GM23338 (cell line): ENCODE measurements at regions not wholly inside any gene's neighbourhood (a gene's known extent, or its start where the extent isn't known, plus 50 kb on each side); places are given as distances from the start of the nearest gene placed in this dataset.

Experiments
- ATAC-seq: fragments of 200-7000 bp; cut with Tn5 transposase; 3 replicates; pipeline ENCODE4 v1.9.1; 2020
- DNase-seq: peaks from one replicate; pipeline ENCODE4 v3.0.0-alpha.2; 2015; ENCODE audit warnings: low spot score
- H2AFZ ChIP-seq: fragments of 200-600 bp; sonication (generic); 2 replicates; pipeline ENCODE4 v1.8.0; 2016; ENCODE audit warnings: antibody characterized with exemption, mild to moderate bottlenecking, moderate library complexity
- H3F3A ChIP-seq: fragments of 200-600 bp; sonication (generic); replicated peaks from 2 replicates; pipeline ENCODE4 v1.8.0; 2017; ENCODE audit warnings: antibody characterized with exemption, mixed run types, low read depth
- H3K27ac ChIP-seq: fragments of 200-600 bp; sonication (generic); 2 replicates; pipeline ENCODE4 v1.6.1; 2016; ENCODE audit warnings: low read depth
- H3K27me3 ChIP-seq: fragments of 200-600 bp; sonication (generic); 2 replicates; pipeline ENCODE4 v1.8.0; 2016; ENCODE audit warnings: mild to moderate bottlenecking, mixed run types, moderate library complexity; ENCODE audit not compliant: insufficient read depth
- H3K36me3 ChIP-seq: fragments of 200-600 bp; sonication (generic); 2 replicates; pipeline ENCODE4 v1.8.0; 2016; ENCODE audit warnings: mild to moderate bottlenecking; ENCODE audit not compliant: insufficient read depth
- H3K4me1 ChIP-seq: fragments of 200-600 bp; sonication (generic); 2 replicates; pipeline ENCODE4 v1.8.0; 2016; ENCODE audit warnings: mild to moderate bottlenecking, moderate library complexity; ENCODE audit not compliant: insufficient read depth
- H3K4me2 ChIP-seq: fragments of 200-600 bp; sonication (generic); 2 replicates; pipeline ENCODE4 v1.7.1; 2017; ENCODE audit warnings: mixed run types
- H3K4me3 ChIP-seq: fragments of 200-600 bp; sonication (generic); 2 replicates; pipeline ENCODE4 v1.6.1; 2016; ENCODE audit warnings: mixed run types
- H3K79me2 ChIP-seq: fragments of 200-600 bp; sonication (generic); replicated peaks from 2 replicates; pipeline ENCODE4 v1.8.0; 2017; ENCODE audit warnings: mild to moderate bottlenecking; ENCODE audit not compliant: insufficient read depth
- H3K9me2 ChIP-seq: fragments of 200-600 bp; sonication (generic); 2 replicates; pipeline ENCODE4 v1.8.0; 2017; ENCODE audit not compliant: insufficient read depth
- H4K20me1 ChIP-seq: fragments of 200-600 bp; sonication (generic); replicated peaks from 2 replicates; pipeline ENCODE4 v1.8.0; 2017; ENCODE audit warnings: mild to moderate bottlenecking; ENCODE audit not compliant: insufficient read depth
- H3K27ac Mint-ChIP-seq: 2 replicates; pipeline ENCODE4 v1.8.0; 2020; ENCODE audit warnings: inconsistent platforms, mild to moderate bottlenecking, moderate library complexity, mixed read lengths
- H3K27me3 Mint-ChIP-seq: 3 replicates; pipeline ENCODE4 v1.8.0; 2022; ENCODE audit warnings: low read depth, mild to moderate bottlenecking, moderate library complexity, mixed read lengths, inconsistent platforms; ENCODE audit not compliant: insufficient read depth, poor library complexity
- H3K36me3 Mint-ChIP-seq: 3 replicates; pipeline ENCODE4 v1.8.0; 2021; ENCODE audit warnings: low read depth, mild to moderate bottlenecking, inconsistent platforms, moderate library complexity, mixed read lengths
- H3K4me1 Mint-ChIP-seq: 3 replicates; pipeline ENCODE4 v1.8.0; 2020; ENCODE audit warnings: mild to moderate bottlenecking, inconsistent platforms, mixed read lengths
- H3K4me3 Mint-ChIP-seq: 3 replicates; pipeline ENCODE4 v1.8.0; 2021; ENCODE audit warnings: moderate library complexity, mild to moderate bottlenecking, inconsistent platforms, mixed read lengths
- H3K9me3 Mint-ChIP-seq: 3 replicates; pipeline ENCODE4 v1.8.0; 2020; ENCODE audit warnings: moderate library complexity, mild to moderate bottlenecking, inconsistent platforms, mixed read lengths
- CREB1 ChIP-seq: fragments of 250-450 bp; sonication (Bioruptor Pico); IDR thresholded peaks from 2 replicates; pipeline ENCODE4 v1.5.0; 2020; ENCODE audit warnings: low read depth, mild to moderate bottlenecking, moderate library complexity
- EZH2 ChIP-seq: fragments of 200-600 bp; sonication (generic); IDR thresholded peaks from one replicate; pipeline ENCODE4 v1.8.0; 2017; ENCODE audit warnings: antibody characterized with exemption, mild to moderate bottlenecking, low read depth; ENCODE audit not compliant: unreplicated experiment
- EZH2phosphoT487 ChIP-seq: fragments of 200-600 bp; sonication (generic); IDR thresholded peaks from one replicate; pipeline ENCODE4 v1.8.1; 2018; ENCODE audit warnings: antibody characterized with exemption; ENCODE audit not compliant: unreplicated experiment
- JUNB ChIP-seq: IDR thresholded peaks from one replicate; pipeline ENCODE4 v1.6.1; 2016; ENCODE audit warnings: antibody characterized with exemption; ENCODE audit not compliant: unreplicated experiment
- NANOG ChIP-seq: IDR thresholded peaks from 2 replicates; pipeline ENCODE4 v1.6.1; 2016; ENCODE audit warnings: antibody characterized with exemption, borderline replicate concordance
- STAT1 ChIP-seq: IDR thresholded peaks from one replicate; pipeline ENCODE4 v1.6.1; 2016; ENCODE audit warnings: antibody characterized with exemption; ENCODE audit not compliant: unreplicated experiment
- ZNF114 ChIP-seq: fragments of 250-450 bp; sonication (Bioruptor Pico); IDR thresholded peaks from 2 replicates; pipeline ENCODE4 v1.5.0; 2020; ENCODE audit warnings: mild to moderate bottlenecking, moderate library complexity
- ZNF331 ChIP-seq: fragments of 250-450 bp; sonication (Bioruptor Pico); IDR thresholded peaks from 2 replicates; pipeline ENCODE4 v1.5.0; 2020; ENCODE audit warnings: low read depth, mild to moderate bottlenecking, moderate library complexity
- TF ChIP-seq, protein P1 (sequence below): IDR thresholded peaks from one replicate; pipeline ENCODE4 v1.6.1; 2018; ENCODE audit warnings: antibody characterized with exemption; ENCODE audit not compliant: unreplicated experiment
- TF ChIP-seq, protein P2 (sequence below), 2 experiments: fragments of 200-600 bp in 1 of 2; sonication (generic) in 1 of 2; conservative IDR thresholded peaks; 2 replicates each; pipeline versions ENCODE4 v1.5.1 to v1.6.1; 2016 to 2017; ENCODE audit warnings: antibody characterized with exemption in 2 of 2, low read depth in 2 of 2, mild to moderate bottlenecking in 2 of 2, moderate library complexity in 1 of 2
- TF ChIP-seq, protein P3 (sequence below): IDR thresholded peaks from 2 replicates; pipeline ENCODE4 v1.6.1; 2016; ENCODE audit warnings: antibody characterized with exemption

DNA sequence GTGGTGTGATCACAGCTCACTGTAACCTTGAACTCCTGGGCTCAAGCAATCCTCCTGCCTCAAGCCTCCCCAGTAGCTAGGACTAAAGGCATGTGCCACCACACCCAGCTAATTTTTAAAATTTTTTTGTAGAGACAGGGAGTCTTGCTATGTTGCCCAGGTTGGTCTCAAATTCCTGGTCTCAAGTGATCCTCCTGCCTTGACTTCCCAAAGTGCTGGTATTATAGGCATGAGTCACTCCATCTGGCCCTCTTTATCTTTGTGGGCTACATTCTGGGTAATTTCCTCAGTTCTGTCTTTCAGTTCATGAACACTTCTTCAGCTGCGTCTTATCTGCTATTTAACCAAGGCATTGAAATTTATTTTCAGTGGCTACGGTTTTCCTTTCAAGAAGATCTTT lies 196.6 kb upstream of the IER5L start:
- no peak overlapping the region for H3K27ac ChIP-seq
- peaks cover 15% of the 10 kb centered on the region for H3K4me1 Mint-ChIP-seq
- H4K20me1 ChIP-seq = no peaks in the 10 kb centered on the region
- DNase-seq (no peak), ATAC-seq (no peak)
- H2AFZ ChIP-seq = no peak overlapping the region
- peaks cover 20% of the 10 kb centered on the region for H3K9me3 Mint-ChIP-seq
- TF ChIP-seq, protein P1, sequence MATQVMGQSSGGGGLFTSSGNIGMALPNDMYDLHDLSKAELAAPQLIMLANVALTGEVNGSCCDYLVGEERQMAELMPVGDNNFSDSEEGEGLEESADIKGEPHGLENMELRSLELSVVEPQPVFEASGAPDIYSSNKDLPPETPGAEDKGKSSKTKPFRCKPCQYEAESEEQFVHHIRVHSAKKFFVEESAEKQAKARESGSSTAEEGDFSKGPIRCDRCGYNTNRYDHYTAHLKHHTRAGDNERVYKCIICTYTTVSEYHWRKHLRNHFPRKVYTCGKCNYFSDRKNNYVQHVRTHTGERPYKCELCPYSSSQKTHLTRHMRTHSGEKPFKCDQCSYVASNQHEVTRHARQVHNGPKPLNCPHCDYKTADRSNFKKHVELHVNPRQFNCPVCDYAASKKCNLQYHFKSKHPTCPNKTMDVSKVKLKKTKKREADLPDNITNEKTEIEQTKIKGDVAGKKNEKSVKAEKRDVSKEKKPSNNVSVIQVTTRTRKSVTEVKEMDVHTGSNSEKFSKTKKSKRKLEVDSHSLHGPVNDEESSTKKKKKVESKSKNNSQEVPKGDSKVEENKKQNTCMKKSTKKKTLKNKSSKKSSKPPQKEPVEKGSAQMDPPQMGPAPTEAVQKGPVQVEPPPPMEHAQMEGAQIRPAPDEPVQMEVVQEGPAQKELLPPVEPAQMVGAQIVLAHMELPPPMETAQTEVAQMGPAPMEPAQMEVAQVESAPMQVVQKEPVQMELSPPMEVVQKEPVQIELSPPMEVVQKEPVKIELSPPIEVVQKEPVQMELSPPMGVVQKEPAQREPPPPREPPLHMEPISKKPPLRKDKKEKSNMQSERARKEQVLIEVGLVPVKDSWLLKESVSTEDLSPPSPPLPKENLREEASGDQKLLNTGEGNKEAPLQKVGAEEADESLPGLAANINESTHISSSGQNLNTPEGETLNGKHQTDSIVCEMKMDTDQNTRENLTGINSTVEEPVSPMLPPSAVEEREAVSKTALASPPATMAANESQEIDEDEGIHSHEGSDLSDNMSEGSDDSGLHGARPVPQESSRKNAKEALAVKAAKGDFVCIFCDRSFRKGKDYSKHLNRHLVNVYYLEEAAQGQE = no peak
- TF ChIP-seq, protein P2, sequence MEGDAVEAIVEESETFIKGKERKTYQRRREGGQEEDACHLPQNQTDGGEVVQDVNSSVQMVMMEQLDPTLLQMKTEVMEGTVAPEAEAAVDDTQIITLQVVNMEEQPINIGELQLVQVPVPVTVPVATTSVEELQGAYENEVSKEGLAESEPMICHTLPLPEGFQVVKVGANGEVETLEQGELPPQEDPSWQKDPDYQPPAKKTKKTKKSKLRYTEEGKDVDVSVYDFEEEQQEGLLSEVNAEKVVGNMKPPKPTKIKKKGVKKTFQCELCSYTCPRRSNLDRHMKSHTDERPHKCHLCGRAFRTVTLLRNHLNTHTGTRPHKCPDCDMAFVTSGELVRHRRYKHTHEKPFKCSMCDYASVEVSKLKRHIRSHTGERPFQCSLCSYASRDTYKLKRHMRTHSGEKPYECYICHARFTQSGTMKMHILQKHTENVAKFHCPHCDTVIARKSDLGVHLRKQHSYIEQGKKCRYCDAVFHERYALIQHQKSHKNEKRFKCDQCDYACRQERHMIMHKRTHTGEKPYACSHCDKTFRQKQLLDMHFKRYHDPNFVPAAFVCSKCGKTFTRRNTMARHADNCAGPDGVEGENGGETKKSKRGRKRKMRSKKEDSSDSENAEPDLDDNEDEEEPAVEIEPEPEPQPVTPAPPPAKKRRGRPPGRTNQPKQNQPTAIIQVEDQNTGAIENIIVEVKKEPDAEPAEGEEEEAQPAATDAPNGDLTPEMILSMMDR (conservative IDR thresholded peaks at IDR 0.05; ENCODE audit: low read depth in 2 of 2) = no peak
- no peak overlapping the region for H3K4me3 Mint-ChIP-seq
- H3K9me2 ChIP-seq = no peaks in the 10 kb centered on the region
- no peak overlapping the region for H3K4me3 ChIP-seq
- no peaks in the 10 kb centered on the region for H3K79me2 ChIP-seq
- H3K4me2 ChIP-seq = no peak overlapping the region
- H3F3A ChIP-seq = 0 out of 2 replicates have a peak, but pooled peaks cover 3% of the 10 kb centered on the region
- no peaks in the 10 kb centered on the region for H3K36me3 ChIP-seq
- H3K4me1 ChIP-seq = no peaks in the 10 kb centered on the region
- no peaks in the 10 kb centered on the region for H3K27me3 ChIP-seq
- H3K27me3 Mint-ChIP-seq = peaks cover 4% of the 10 kb centered on the region
- H3K27ac Mint-ChIP-seq = no peak overlapping the region
- peaks cover 5% of the 10 kb centered on the region; the same call in 2 of the 3 replicates for H3K36me3 Mint-ChIP-seq

DNA sequence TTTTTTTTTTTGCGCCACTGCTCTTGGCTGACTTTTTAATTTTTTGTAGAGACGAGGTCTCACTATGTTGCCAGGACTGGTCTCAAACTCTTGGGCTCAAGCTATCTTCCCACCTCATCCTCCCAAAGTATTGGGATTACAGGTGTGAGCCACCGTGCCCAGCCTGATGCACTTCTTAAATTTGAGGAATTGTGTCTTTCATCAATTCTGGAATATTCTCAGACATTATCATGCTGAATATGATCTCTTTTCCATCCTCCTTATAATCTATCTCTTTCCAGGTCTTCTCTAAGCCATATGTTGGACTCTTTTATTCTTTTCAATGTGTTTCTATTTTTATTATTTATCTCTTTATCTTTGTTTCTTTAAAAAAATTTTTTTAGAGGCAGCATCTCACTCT lies 196.2 kb upstream of the IER5L start:
- H2AFZ ChIP-seq = no peak overlapping the region
- Mint-ChIP-seq H3K36me3 (peaks cover 5% of the 10 kb centered on the region; the same call in 2 of the 3 replicates), H3K27ac (no peak overlapping the region), H3K9me3 (peaks cover 24% of the 10 kb centered on the region), H3K27me3 (peaks cover 5% of the 10 kb centered on the region), H3K4me1 (peaks cover 13% of the 10 kb centered on the region), H3K4me3 (no peak overlapping the region)
- no peaks in the 10 kb centered on the region for H3K4me1 ChIP-seq
- H3K27me3 ChIP-seq = no peaks in the 10 kb centered on the region
- ATAC-seq = no peak
- H3K79me2 ChIP-seq = no peaks in the 10 kb centered on the region
- no peak overlapping the region for H3K4me3 ChIP-seq
- H3K9me2 ChIP-seq = no peaks in the 10 kb centered on the region
- no peak overlapping the region for H3K4me2 ChIP-seq
- H3K36me3 ChIP-seq = peaks cover 2% of the 10 kb centered on the region; the same call in 1 of the 2 replicates
- H4K20me1 ChIP-seq = no peaks in the 10 kb centered on the region
- no peak overlapping the region for H3K27ac ChIP-seq
- no peak for DNase-seq
- H3F3A ChIP-seq = 0 out of 2 replicates have a peak, but pooled peaks cover 3% of the 10 kb centered on the region
- TF ChIP-seq ZNF331 (no peak), NANOG (no peak), EZH2phosphoT487 (no peak), ZNF114 (CRISPR knock-in tag) (no peak), STAT1 (no peak), EZH2 (no peak), CREB1 (no peak), JUNB (no peak)
- TF ChIP-seq, protein P3, sequence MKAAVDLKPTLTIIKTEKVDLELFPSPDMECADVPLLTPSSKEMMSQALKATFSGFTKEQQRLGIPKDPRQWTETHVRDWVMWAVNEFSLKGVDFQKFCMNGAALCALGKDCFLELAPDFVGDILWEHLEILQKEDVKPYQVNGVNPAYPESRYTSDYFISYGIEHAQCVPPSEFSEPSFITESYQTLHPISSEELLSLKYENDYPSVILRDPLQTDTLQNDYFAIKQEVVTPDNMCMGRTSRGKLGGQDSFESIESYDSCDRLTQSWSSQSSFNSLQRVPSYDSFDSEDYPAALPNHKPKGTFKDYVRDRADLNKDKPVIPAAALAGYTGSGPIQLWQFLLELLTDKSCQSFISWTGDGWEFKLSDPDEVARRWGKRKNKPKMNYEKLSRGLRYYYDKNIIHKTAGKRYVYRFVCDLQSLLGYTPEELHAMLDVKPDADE = no peak
- TF ChIP-seq, protein P2 (conservative IDR thresholded peaks at IDR 0.05; ENCODE audit: low read depth in 2 of 2) = no peak
- TF ChIP-seq, protein P1 = no peak
